Esophagus mucosa (tissue), 1 donor: ENCODE measurements at regions not wholly inside any gene's neighbourhood (a gene's known extent, or its start where the extent isn't known, plus 50 kb on each side); places are given as distances from the start of the nearest gene placed in this dataset.
"Not testable (repeated sequence)": the region's sequence is repeated elsewhere in the genome, so short reads cannot be mapped to it uniquely, and the experiment has no call there.

Source experiments
- ATAC-seq: fragments of 200-7000 bp; cut with Tn5 transposase; one replicate; pipeline ENCODE4 v1.9.1; 2020
- donor health status: DM: yes; HTN: yes; CAD: no.

- ATAC-seq, result no peak
These were observed 77.7 kb upstream of the EEF2KMT start for GRCh38 chr16:5175266-5175665.

GRCh38 chr16:5166486-5166885, 68.9 kb upstream of the EEF2KMT start:
- no peak for ATAC-seq

- ATAC-seq, result not testable (repeated sequence)
These were observed 67.8 kb upstream of the EEF2KMT start for GRCh38 chr16:5165429-5165828.

GRCh38 chr16:5162801-5163200, 65.2 kb upstream of the EEF2KMT start:
- not testable (repeated sequence) for ATAC-seq

- not testable (repeated sequence) for ATAC-seq
These were observed 64.3 kb upstream of the EEF2KMT start for GRCh38 chr16:5161888-5162287.

GRCh38 chr16:5160010-5160409, 62.4 kb upstream of the EEF2KMT start:
- not testable (repeated sequence) for ATAC-seq

GRCh38 chr16:5159537-5159936, 61.9 kb upstream of the EEF2KMT start:
- not testable (repeated sequence) for ATAC-seq

- ATAC-seq, result no peak
These were observed 60.9 kb upstream of the EEF2KMT start for GRCh38 chr16:5158494-5158893.

GRCh38 chr16:5156486-5156885, 58.9 kb upstream of the EEF2KMT start:
- not testable (repeated sequence) for ATAC-seq

GRCh38 chr16:5154006-5154405, 56.4 kb upstream of the EEF2KMT start:
- ATAC-seq, result not testable (repeated sequence)

GRCh38 chr16:5151409-5151808, 53.8 kb upstream of the EEF2KMT start:
- ATAC-seq, result not testable (repeated sequence)
